T-cell (primary cell): ENCODE measurements at regions not wholly inside any gene's neighbourhood (a gene's known extent, or its start where the extent isn't known, plus 50 kb on each side); places are given as distances from the start of the nearest gene placed in this dataset.

ENCODE experiments used
- ATAC-seq, 4 experiments: fragments of 200-7000 bp in 3 of 4; fragments of 150-1000 bp in 1 of 4; cut with Tn5 transposase; replicated peaks in 1 of 4; 1 replicate in 3 of 4; 2 replicates in 1 of 4; pipeline ENCODE4 v1.10.0; 2021; ENCODE audit warnings: moderate library complexity in 3 of 4, mild to moderate bottlenecking in 2 of 4, moderate number of reproducible peaks in 1 of 4
- CTCF ChIA-PET, 2 donors: fragments of 300-600 bp; sonication (Branson Sonifier 250); formaldehyde crosslinking; loops; one replicate each; lab custom pipeline; 2022; ENCODE audit warnings: antibody characterized with exemption in 2 of 2; lab: Charles Lee
- POLR2A ChIA-PET, 2 donors: fragments of 300-600 bp; sonication (Branson Sonifier 250); formaldehyde crosslinking; loops; one replicate each; lab custom pipeline; 2022; ENCODE audit warnings: antibody characterized with exemption in 2 of 2; lab: Charles Lee
- DNase-seq, 35 experiments: peaks; one replicate each; pipeline versions ENCODE4 v3.0.0 to v3.0.0-alpha.2; 2013 to 2023
- H3K27ac ChIP-seq: one replicate; pipeline ENCODE4 v1.5.1; 2013; ENCODE audit warnings: low read length
- H3K27me3 ChIP-seq, 2 experiments: replicated peaks in 1 of 2; 1 replicate in 1 of 2; 2 replicates in 1 of 2; pipeline versions ENCODE4 v1.6.1 to v1.7.0; 2013; ENCODE audit warnings: low read length in 1 of 2, mixed read lengths in 1 of 2; ENCODE audit not compliant: control insufficient read depth in 2 of 2, insufficient read depth in 2 of 2; ENCODE audit errors: extremely low read depth in 1 of 2
- H3K36me3 ChIP-seq, 2 donors: 1 replicate in 1 of 2; 2 replicates in 1 of 2; pipeline versions ENCODE4 v1.6.1 to v1.7.0; 2013; ENCODE audit warnings: low read length in 1 of 2; ENCODE audit not compliant: control insufficient read depth in 2 of 2, insufficient read depth in 1 of 2; ENCODE audit errors: extremely low read depth in 1 of 2
- H3K4me1 ChIP-seq, 2 experiments: 1 replicate in 1 of 2; 2 replicates in 1 of 2; pipeline versions ENCODE4 v1.6.1 to v1.7.0; 2013; ENCODE audit warnings: low read length in 2 of 2, mixed read lengths in 1 of 2; ENCODE audit not compliant: insufficient read depth in 2 of 2, control insufficient read depth in 1 of 2; ENCODE audit errors: extremely low read depth in 1 of 2
- H3K4me3 ChIP-seq, 2 donors: 1 replicate in 1 of 2; 2 replicates in 1 of 2; pipeline versions ENCODE4 v1.5.1 to v1.7.0; 2013; ENCODE audit warnings: mild to moderate bottlenecking in 2 of 2, low read length in 1 of 2, moderate library complexity in 1 of 2; ENCODE audit not compliant: control insufficient read depth in 1 of 2; ENCODE audit errors: extremely low read depth in 1 of 2
- H3K9me3 ChIP-seq: 2 replicates; pipeline ENCODE4 v1.7.0; 2013
- H3K27ac Mint-ChIP-seq, 2 donors: one replicate each; pipeline ENCODE4 v1.8.0; 2020 to 2021; ENCODE audit warnings: mild to moderate bottlenecking in 2 of 2, mixed read lengths in 2 of 2
- H3K27me3 Mint-ChIP-seq, 2 donors: one replicate each; pipeline ENCODE4 v1.8.0; 2021 to 2022; ENCODE audit warnings: mixed read lengths in 2 of 2
- H3K36me3 Mint-ChIP-seq: one replicate; pipeline ENCODE4 v1.8.0; 2021; ENCODE audit warnings: mixed read lengths
- H3K4me1 Mint-ChIP-seq, 3 donors: one replicate each; pipeline ENCODE4 v1.8.0; 2020 to 2022; ENCODE audit warnings: mixed read lengths in 3 of 3, mild to moderate bottlenecking in 1 of 3
- H3K4me3 Mint-ChIP-seq, 3 donors: one replicate each; pipeline ENCODE4 v1.8.0; 2020 to 2022; ENCODE audit warnings: mild to moderate bottlenecking in 3 of 3, mixed read lengths in 3 of 3, moderate library complexity in 3 of 3
- H3K9me3 Mint-ChIP-seq, 3 donors: one replicate each; pipeline ENCODE4 v1.8.0; 2020 to 2022; ENCODE audit warnings: mixed read lengths in 3 of 3
- WGBS: methylation state at CpG from one replicate; pipeline ENCODE4 v1.1.5; 2013; ENCODE audit warnings: missing lambda C conversion rate; ENCODE audit not compliant: insufficient coverage; 5-methylcytosine and 5-hydroxymethylcytosine counted together

DNA sequence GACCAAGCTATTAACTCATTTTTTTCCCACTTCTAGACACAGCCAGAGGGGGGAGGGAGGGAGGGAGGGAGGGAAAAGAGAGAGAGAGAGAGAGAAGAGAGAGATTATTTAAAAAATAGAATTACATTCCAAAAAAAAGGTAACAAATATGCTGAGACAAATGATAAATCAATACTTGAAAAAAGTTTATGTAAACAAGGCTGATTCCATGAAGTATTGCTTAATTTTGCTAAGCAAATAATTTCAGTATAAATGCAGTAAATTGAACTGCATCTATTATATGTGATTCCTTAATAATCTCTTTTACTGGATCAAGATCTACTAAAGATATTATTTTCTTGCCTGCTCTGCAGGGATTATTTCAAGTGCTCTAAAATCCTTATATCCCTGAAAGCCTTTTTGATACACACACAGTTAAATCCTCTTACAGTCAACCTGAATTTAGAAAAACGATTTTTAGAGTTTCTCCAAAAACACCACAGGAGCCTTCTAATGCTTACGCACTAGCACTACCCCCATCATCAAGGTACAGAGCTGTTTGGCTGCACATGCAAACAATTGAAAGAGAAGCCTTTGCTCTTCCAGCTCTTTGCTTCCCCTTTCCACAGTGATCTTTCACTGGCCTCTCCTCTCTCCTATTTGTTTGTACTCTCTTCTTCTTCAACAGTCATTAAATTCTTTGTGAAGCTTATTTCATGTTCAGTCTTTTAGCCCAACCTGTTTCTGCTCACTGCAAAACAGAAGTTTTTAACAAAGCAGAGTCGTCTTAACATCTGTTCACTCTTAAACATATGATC lies 426.3 kb upstream of the FAM241A start:
- Histone ChIP-seq H3K36me3 (no peaks in the 10 kb centered on the region), H3K27me3 (no peaks in the 10 kb centered on the region), H3K9me3 (no peaks in the 10 kb centered on the region), H3K4me1 (no peaks in the 10 kb centered on the region), H3K4me3 (no peak overlapping the region), H3K27ac (no peak overlapping the region)
- ChIA-PET CTCF (no interaction called here), POLR2A (no interaction called here)
- no peak overlapping the region for H3K27ac Mint-ChIP-seq
- DNase-seq: no peak
- H3K9me3 Mint-ChIP-seq: peaks cover 0 to 3% (median 2%) of the 10 kb centered on the region in 3 donors
- no peaks in the 10 kb centered on the region for H3K27me3 Mint-ChIP-seq
- H3K4me1 Mint-ChIP-seq: no peaks in the 10 kb centered on the region
- H3K4me3 Mint-ChIP-seq: no peak overlapping the region
- no peak for ATAC-seq
- WGBS: 59% methylated on average over 2 of the region's 3 CpGs
- H3K36me3 Mint-ChIP-seq: no peaks in the 10 kb centered on the region

DNA sequence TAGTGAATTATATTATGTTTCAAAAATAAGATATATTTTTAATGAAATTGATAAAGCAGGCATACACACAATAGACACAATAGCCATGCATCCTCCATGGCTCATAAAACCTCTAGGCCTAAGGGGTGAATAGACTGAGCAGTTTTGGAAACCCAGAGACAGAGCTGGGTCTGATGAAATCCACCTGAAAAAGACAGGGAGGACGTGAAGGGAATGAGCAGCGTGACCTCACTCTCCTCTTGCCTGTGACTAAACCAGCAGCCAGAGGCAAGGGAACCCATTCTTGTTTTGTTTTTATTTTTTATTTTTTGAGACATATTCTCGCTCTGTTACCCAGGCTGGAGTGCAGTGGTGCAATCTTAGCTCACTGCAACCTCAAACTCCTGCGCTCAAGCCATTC lies 424.4 kb upstream of the FAM241A start:
- 67% methylated on average over 4 of the region's 4 CpGs for WGBS
- no peaks in the 10 kb centered on the region for H3K9me3 ChIP-seq
- ATAC-seq (no peak), DNase-seq (no peak)
- no peak overlapping the region for H3K27ac ChIP-seq
- Mint-ChIP-seq H3K27me3 (no peaks in the 10 kb centered on the region), H3K27ac (no peak overlapping the region), H3K4me1 (no peaks in the 10 kb centered on the region), H3K9me3 (peaks cover 0 to 3% (median 2%) of the 10 kb centered on the region in 3 donors), H3K4me3 (no peak overlapping the region), H3K36me3 (no peaks in the 10 kb centered on the region)
- POLR2A ChIA-PET: no interaction called here
- CTCF ChIA-PET: no interaction called here
- no peaks in the 10 kb centered on the region for H3K36me3 ChIP-seq
- no peaks in the 10 kb centered on the region for H3K4me1 ChIP-seq
- H3K4me3 ChIP-seq: no peak overlapping the region
- H3K27me3 ChIP-seq: no peaks in the 10 kb centered on the region

DNA sequence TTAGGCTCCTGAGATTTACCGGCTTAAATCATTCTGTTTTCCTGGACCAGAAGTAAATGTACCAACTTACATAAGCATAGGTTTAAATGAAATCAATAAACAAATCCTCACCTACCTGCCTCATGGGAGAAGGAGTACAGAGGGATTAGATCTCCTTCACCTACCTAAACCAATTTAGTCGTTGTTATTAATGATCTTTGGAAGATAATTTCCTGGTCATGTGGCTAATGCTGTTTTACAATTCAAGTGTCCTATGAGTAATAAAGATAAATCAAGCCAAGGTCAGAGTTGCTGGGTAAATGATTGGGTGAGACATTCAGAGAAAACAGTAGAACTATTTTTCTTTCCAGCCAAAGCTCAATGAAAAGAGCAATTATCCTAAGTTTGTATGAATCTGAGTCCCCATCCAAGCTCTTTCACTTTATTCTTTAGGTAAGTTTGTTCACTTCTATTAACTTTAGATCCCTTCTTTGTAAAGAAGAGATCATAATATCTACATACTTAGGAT lies 423.0 kb upstream of the FAM241A start:
- H3K27me3 Mint-ChIP-seq: no peaks in the 10 kb centered on the region
- CTCF ChIA-PET: no interaction called here
- H3K4me3 Mint-ChIP-seq: no peak overlapping the region
- DNase-seq (no peak), ATAC-seq (no peak)
- WGBS: no CpG with 5 or more reads among the region's 2 CpGs
- Histone ChIP-seq H3K27me3 (no peaks in the 10 kb centered on the region), H3K4me1 (no peaks in the 10 kb centered on the region), H3K36me3 (no peaks in the 10 kb centered on the region), H3K4me3 (no peak overlapping the region), H3K9me3 (no peaks in the 10 kb centered on the region), H3K27ac (no peak overlapping the region)
- peaks cover 0 to 2% (median 0%) of the 10 kb centered on the region in 3 donors for H3K9me3 Mint-ChIP-seq
- no peaks in the 10 kb centered on the region for H3K4me1 Mint-ChIP-seq
- no peaks in the 10 kb centered on the region for H3K36me3 Mint-ChIP-seq
- POLR2A ChIA-PET: no interaction called here
- H3K27ac Mint-ChIP-seq: no peak overlapping the region

DNA sequence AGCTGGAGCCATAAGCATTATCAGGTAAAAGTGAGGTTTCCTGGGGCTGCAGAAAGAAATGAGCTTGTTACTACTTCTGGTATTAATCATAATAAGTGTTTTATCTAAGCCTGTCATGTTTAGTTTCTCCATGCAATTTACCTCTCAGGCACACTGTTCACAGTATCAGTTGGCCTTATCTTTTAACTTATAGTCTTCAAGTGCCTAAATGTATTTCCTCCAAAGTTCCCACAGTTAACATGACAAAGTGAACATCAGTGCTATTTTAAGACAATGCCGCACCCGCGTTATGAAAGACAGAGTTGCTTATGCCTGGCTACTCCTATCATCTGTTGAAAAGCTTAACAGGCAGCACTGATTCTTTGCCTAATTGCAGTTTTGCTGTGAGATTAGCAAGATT lies 408.7 kb upstream of the FAM241A start:
- no peak overlapping the region for H3K27ac ChIP-seq
- no peak overlapping the region for H3K27ac Mint-ChIP-seq
- no peak overlapping the region for H3K4me3 ChIP-seq
- no peaks in the 10 kb centered on the region for H3K27me3 ChIP-seq
- no peak overlapping the region for H3K4me3 Mint-ChIP-seq
- no peaks in the 10 kb centered on the region for H3K27me3 Mint-ChIP-seq
- POLR2A ChIA-PET: no interaction called here
- H3K4me1 ChIP-seq: no peaks in the 10 kb centered on the region
- CTCF ChIA-PET: no interaction called here
- 54% methylated on average over 3 of the region's 3 CpGs for WGBS
- no peaks in the 10 kb centered on the region for H3K9me3 ChIP-seq
- DNase-seq: no peak
- ATAC-seq: no peak
- H3K4me1 Mint-ChIP-seq: no peaks in the 10 kb centered on the region
- no peaks in the 10 kb centered on the region for H3K36me3 Mint-ChIP-seq
- peaks cover 2 to 6% (median 5%) of the 10 kb centered on the region in 3 donors for H3K9me3 Mint-ChIP-seq
- H3K36me3 ChIP-seq: no peaks in the 10 kb centered on the region

DNA sequence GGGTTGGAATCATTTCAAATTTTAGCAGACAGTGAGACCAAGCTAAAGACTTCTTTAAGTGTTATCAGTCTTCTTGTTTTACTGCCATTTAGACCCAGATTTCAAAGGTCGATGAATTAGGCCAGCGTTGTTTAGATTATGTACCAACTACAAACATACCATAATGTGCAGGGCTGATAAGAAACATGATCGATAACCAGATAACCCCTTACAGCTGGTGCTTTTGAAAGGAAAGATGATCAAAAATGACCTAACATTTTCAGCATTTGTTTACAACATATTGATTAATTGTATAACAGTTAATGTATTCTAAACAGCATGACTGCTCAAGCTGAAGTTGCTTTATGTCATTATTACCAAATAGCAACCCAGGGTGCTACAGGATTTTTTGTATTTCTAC lies 400.4 kb upstream of the FAM241A start:
- no peak overlapping the region for H3K27ac ChIP-seq
- CTCF ChIA-PET: interaction anchor here in 1 of 2 donors (0.6 kb wide), 1 partner anchor 289 kb away, joined by 3 read pairs; no protein-coding TSS in a partner anchor
- no peaks in the 10 kb centered on the region for H3K4me1 ChIP-seq
- no peaks in the 10 kb centered on the region for H3K36me3 Mint-ChIP-seq
- no peaks in the 10 kb centered on the region for H3K9me3 ChIP-seq
- H3K27me3 Mint-ChIP-seq: no peaks in the 10 kb centered on the region
- H3K4me1 Mint-ChIP-seq: no peaks in the 10 kb centered on the region
- no peaks in the 10 kb centered on the region for H3K36me3 ChIP-seq
- ATAC-seq: no peak
- H3K9me3 Mint-ChIP-seq: peaks cover 0 to 5% (median 0%) of the 10 kb centered on the region in 3 donors
- DNase-seq: no peak
- H3K4me3 ChIP-seq: no peak overlapping the region
- no CpG with 5 or more reads among the region's 3 CpGs for WGBS
- H3K27ac Mint-ChIP-seq: no peak overlapping the region
- POLR2A ChIA-PET: no interaction called here
- no peaks in the 10 kb centered on the region for H3K27me3 ChIP-seq
- no peak overlapping the region for H3K4me3 Mint-ChIP-seq

DNA sequence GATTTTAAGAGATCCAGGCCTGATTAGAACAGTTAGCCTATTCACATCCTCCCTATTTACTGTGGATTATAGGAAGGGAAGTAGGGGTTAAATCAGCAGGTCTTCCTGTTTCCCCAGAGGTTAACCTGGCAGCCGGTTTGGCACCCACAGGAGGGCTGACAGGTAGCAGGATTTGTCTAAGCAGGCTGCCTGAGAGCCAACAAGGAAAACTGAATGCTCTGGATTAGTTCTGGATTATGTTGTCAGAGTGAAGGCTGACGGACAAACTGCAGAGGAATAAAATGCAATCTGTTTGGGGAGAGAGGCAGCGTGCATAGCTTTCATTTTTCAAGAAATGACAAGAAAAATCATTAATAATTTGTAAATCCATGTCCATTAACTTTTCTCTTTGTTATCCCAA lies 397.1 kb upstream of the FAM241A start:
- H3K27ac Mint-ChIP-seq: no peak overlapping the region
- Histone ChIP-seq H3K27me3 (no peaks in the 10 kb centered on the region), H3K4me1 (no peaks in the 10 kb centered on the region), H3K4me3 (no peak overlapping the region), H3K36me3 (no peaks in the 10 kb centered on the region), H3K27ac (no peak overlapping the region), H3K9me3 (no peaks in the 10 kb centered on the region)
- WGBS: 0% methylated on average over 1 of the region's 3 CpGs
- DNase-seq (no peak), ATAC-seq (no peak)
- no peaks in the 10 kb centered on the region for H3K27me3 Mint-ChIP-seq
- ChIA-PET CTCF (no interaction called here), POLR2A (no interaction called here)
- H3K4me3 Mint-ChIP-seq: no peak overlapping the region
- H3K4me1 Mint-ChIP-seq: no peaks in the 10 kb centered on the region
- H3K36me3 Mint-ChIP-seq: no peaks in the 10 kb centered on the region
- H3K9me3 Mint-ChIP-seq: peaks cover 0 to 5% (median 0%) of the 10 kb centered on the region in 3 donors
